HG02884 (cell line): ENCODE measurements at regions not wholly inside any gene's neighbourhood (a gene's known extent, or its start where the extent isn't known, plus 50 kb on each side); places are given as distances from the start of the nearest gene placed in this dataset.
"Not testable (repeated sequence)": the region's sequence is repeated elsewhere in the genome, so short reads cannot be mapped to it uniquely, and the experiment has no call there.

Experiments
- ATAC-seq: cut with Tn5 transposase; IDR thresholded peaks from one replicate; pipeline ENCODE4 v1.9.1; 2021; ENCODE audit warnings: mild to moderate bottlenecking, moderate library complexity; ENCODE audit not compliant: unreplicated experiment

- ATAC-seq: no peak
Measured at GRCh38 chr12:131445184-131445774, 265.6 kb upstream of the SFSWAP start.

- ATAC-seq: no peak
Measured at GRCh38 chr12:131445795-131446194, 265.1 kb upstream of the SFSWAP start.

GRCh38 chr12:131447636-131448035, 263.3 kb upstream of the SFSWAP start:
- ATAC-seq: not testable (repeated sequence)

- no peak for ATAC-seq
Measured at GRCh38 chr12:131448254-131448795, 262.6 kb upstream of the SFSWAP start.

GRCh38 chr12:131449027-131449426, 261.9 kb upstream of the SFSWAP start:
- ATAC-seq: no peak

- no peak for ATAC-seq
Measured at GRCh38 chr12:131452444-131452860, 258.4 kb upstream of the SFSWAP start.

- ATAC-seq: peak; percentile 68
Measured at GRCh38 chr12:131454418-131455217, 256.3 kb upstream of the SFSWAP start.

GRCh38 chr12:131455218-131455506, 255.7 kb upstream of the SFSWAP start:
- ATAC-seq: no peak

- no peak for ATAC-seq
Measured at GRCh38 chr12:131455581-131456110, 255.2 kb upstream of the SFSWAP start.

- ATAC-seq: no peak
Measured at GRCh38 chr12:131456301-131457027, 254.4 kb upstream of the SFSWAP start.

- no peak for ATAC-seq
Measured at GRCh38 chr12:131457028-131457310, 253.9 kb upstream of the SFSWAP start.

GRCh38 chr12:131457331-131458047, 253.4 kb upstream of the SFSWAP start:
- ATAC-seq: no peak

- ATAC-seq: no peak
Measured at GRCh38 chr12:131458048-131458374, 252.9 kb upstream of the SFSWAP start.

GRCh38 chr12:131458931-131459772, 251.7 kb upstream of the SFSWAP start:
- no peak for ATAC-seq

GRCh38 chr12:131459773-131460365, 251.0 kb upstream of the SFSWAP start:
- ATAC-seq: no peak

- no peak for ATAC-seq
Measured at GRCh38 chr12:131460520-131460919, 250.4 kb upstream of the SFSWAP start.

GRCh38 chr12:131461096-131461495, 249.8 kb upstream of the SFSWAP start:
- no peak for ATAC-seq

GRCh38 chr12:131463174-131463573, 247.7 kb upstream of the SFSWAP start:
- no peak for ATAC-seq

- ATAC-seq: no peak
Measured at GRCh38 chr12:131464081-131464480, 246.8 kb upstream of the SFSWAP start.

- ATAC-seq: no peak
Measured at GRCh38 chr12:131466306-131466705, 244.6 kb upstream of the SFSWAP start.
